HCT116 (cell line): ENCODE measurements at regions not wholly inside any gene's neighbourhood (a gene's known extent, or its start where the extent isn't known, plus 50 kb on each side); places are given as distances from the start of the nearest gene placed in this dataset.

Experiments used
- ATAC-seq: fragments of 200-7000 bp; cut with Tn5 transposase; 2 replicates; pipeline ENCODE4 v1.9.1; 2020; ENCODE audit warnings: mild to moderate bottlenecking, moderate library complexity
- BruUV-seq: library from RNA; stranded (reverse); fragments of 400-500 nt; replicated peaks from 2 replicates; lab custom pipeline; 2021; lab: Mats Ljungman, UMichigan
- CTCF ChIA-PET: fragments of 300-600 bp; sonication (Branson Sonifier 250); formaldehyde crosslinking; loops from one replicate; lab custom pipeline; 2021; ENCODE audit warnings: antibody characterized with exemption; lab: Charles Lee
- POLR2A ChIA-PET: fragments of 300-600, 350-600 bp; sonication (Branson Sonifier 250); formaldehyde crosslinking; loops from one replicate; lab custom pipeline; 2021; ENCODE audit warnings: antibody characterized with exemption; lab: Charles Lee
- RAD21 ChIA-PET, 2 experiments: fragments of 300-600 bp; sonication (Branson Sonifier 250); formaldehyde crosslinking; loops; one replicate each; lab custom pipeline; 2023; ENCODE audit warnings: low total read pairs in 2 of 2; ENCODE audit not compliant: uncharacterized antibody in 2 of 2, unreplicated experiment in 2 of 2, low non-redundant PET in 1 of 2; lab: Charles Lee
- DNase-seq: peaks from one replicate; pipeline ENCODE4 v3.0.0-alpha.2; 2010; ENCODE audit warnings: low read depth, low spot score
- H2AFZ ChIP-seq: fragments of 200-600 bp; shearing (Covaris generic), sonication (generic); 2 replicates; pipeline ENCODE4 v1.6.1; 2017; ENCODE audit warnings: low read depth, mixed run types, mixed read lengths, antibody characterized with exemption, low read length; ENCODE audit not compliant: poor library complexity, severe bottlenecking
- H3K27ac ChIP-seq: 2 replicates; pipeline ENCODE4 v1.5.1; 2012; ENCODE audit warnings: low read depth, low read length
- H3K27me3 ChIP-seq: fragments of 200-600 bp; sonication (generic); 2 replicates; pipeline ENCODE4 v1.6.1; 2016; ENCODE audit warnings: mixed run types, low read length, mixed read lengths; ENCODE audit not compliant: insufficient read depth
- H3K36me3 ChIP-seq, 2 experiments: fragments of 200-500 bp in 1 of 2; fragments of 200-600 bp in 1 of 2; sonication (Bioruptor generic) in 1 of 2; sonication (generic) in 1 of 2; 2 replicates each; pipeline versions ENCODE4 v1.5.1 to v1.6.1; 2014 to 2016; ENCODE audit warnings: low read length in 2 of 2, inconsistent platforms in 1 of 2, mixed read lengths in 1 of 2, mixed run types in 1 of 2; ENCODE audit not compliant: insufficient read depth in 2 of 2, control insufficient read depth in 1 of 2
- H3K4me1 ChIP-seq, 2 experiments: fragments of 200-600 bp in 1 of 2; sonication (generic) in 1 of 2; 2 replicates each; pipeline versions ENCODE4 v1.5.1 to v1.6.1; 2012 to 2017; ENCODE audit warnings: low read length in 2 of 2, inconsistent platforms in 1 of 2, mild to moderate bottlenecking in 1 of 2, mixed read lengths in 1 of 2, mixed run types in 1 of 2, moderate library complexity in 1 of 2; ENCODE audit not compliant: insufficient read depth in 2 of 2, control insufficient read depth in 1 of 2
- H3K4me2 ChIP-seq: fragments of 200-600 bp; sonication (generic); 2 replicates; pipeline ENCODE4 v1.6.1; 2017; ENCODE audit warnings: mixed run types, low read length, mixed read lengths
- H3K4me3 ChIP-seq, 2 experiments: fragments of 200-600 bp in 1 of 2; sonication (generic) in 1 of 2; replicated peaks in 1 of 2; 2 replicates each; pipeline ENCODE4 v1.5.1; 2011 to 2016; ENCODE audit warnings: low read length in 2 of 2, control low read depth in 1 of 2, low read depth in 1 of 2, mild to moderate bottlenecking in 1 of 2, mixed read lengths in 1 of 2, mixed run types in 1 of 2
- H3K79me2 ChIP-seq: fragments of 200-600 bp; sonication (generic); 2 replicates; pipeline ENCODE4 v1.6.1; 2017; ENCODE audit warnings: mild to moderate bottlenecking, mixed run types, low read length, moderate library complexity, mixed read lengths; ENCODE audit not compliant: insufficient read depth
- H3K9ac ChIP-seq: fragments of 200-600 bp; sonication (generic); 2 replicates; pipeline ENCODE4 v1.6.1; 2016; ENCODE audit warnings: low read length, mixed read lengths
- H3K9me2 ChIP-seq: fragments of 200-600 bp; sonication (generic), shearing (Covaris generic); 2 replicates; pipeline ENCODE4 v1.6.1; 2017; ENCODE audit warnings: mixed run types, mild to moderate bottlenecking, moderate library complexity; ENCODE audit not compliant: insufficient read depth
- H3K9me3 ChIP-seq, 2 experiments: fragments of 200-500 bp in 1 of 2; fragments of 200-600 bp in 1 of 2; sonication (Bioruptor generic) in 1 of 2; sonication (generic) in 1 of 2; 2 replicates each; pipeline ENCODE4 v1.6.1; 2014 to 2017; ENCODE audit warnings: low read length in 2 of 2, mixed read lengths in 2 of 2, inconsistent platforms in 1 of 2, low read depth in 1 of 2, mild to moderate bottlenecking in 1 of 2, mixed run types in 1 of 2, moderate library complexity in 1 of 2; ENCODE audit not compliant: control insufficient read depth in 1 of 2, insufficient read depth in 1 of 2
- H4K20me1 ChIP-seq: fragments of 200-600 bp; sonication (generic), shearing (Covaris generic); 2 replicates; pipeline ENCODE4 v1.6.1; 2017; ENCODE audit warnings: mixed run types, mild to moderate bottlenecking, moderate library complexity; ENCODE audit not compliant: insufficient read depth
- CBX3 ChIP-seq: IDR thresholded peaks from 2 replicates; pipeline ENCODE4 v1.6.1; 2012; ENCODE audit warnings: low read depth
- CEBPB ChIP-seq: IDR thresholded peaks from 2 replicates; pipeline ENCODE4 v1.6.1; 2012; ENCODE audit warnings: low read depth
- EGR1 ChIP-seq: IDR thresholded peaks from 2 replicates; pipeline ENCODE4 v1.6.1; 2012; ENCODE audit warnings: low read depth
- ELF1 ChIP-seq: IDR thresholded peaks from 2 replicates; pipeline ENCODE4 v1.6.1; 2012; ENCODE audit warnings: low read depth, borderline replicate concordance
- FOSL1 ChIP-seq: IDR thresholded peaks from 2 replicates; pipeline ENCODE4 v1.6.1; 2012; ENCODE audit warnings: low read depth
- JUND ChIP-seq: IDR thresholded peaks from 2 replicates; pipeline ENCODE4 v1.6.1; 2012
- POLR2AphosphoS5 ChIP-seq: IDR thresholded peaks from 2 replicates; pipeline ENCODE4 v1.6.1; 2011; ENCODE audit warnings: mild to moderate bottlenecking, low read depth, low read length, moderate library complexity
- RAD21 ChIP-seq: IDR thresholded peaks from 2 replicates; pipeline ENCODE4 v1.6.1; 2012; ENCODE audit warnings: low read depth, mild to moderate bottlenecking
- REST ChIP-seq: IDR thresholded peaks from 2 replicates; pipeline ENCODE4 v1.6.1; 2012; ENCODE audit warnings: low read depth
- TCF7L2 ChIP-seq: IDR thresholded peaks from 2 replicates; pipeline ENCODE4 v1.7.0; 2011; ENCODE audit warnings: borderline replicate concordance, inconsistent platforms; ENCODE audit not compliant: insufficient read depth, insufficient read length; ENCODE audit errors: extremely low read depth
- ZFX ChIP-seq: fragments of 450-650 bp; IDR thresholded peaks from 2 replicates; pipeline ENCODE4 v1.6.1; 2017
- intact Hi-C: fragments of 100-400 bp; cut with micrococcal nuclease; formaldehyde crosslinking; loops from 2 replicates; pipeline ENCODE4 v1.10.0; 2022
- TF ChIP-seq, protein P1 (sequence below): IDR thresholded peaks from 2 replicates; pipeline ENCODE4 v1.6.1; 2012
- TF ChIP-seq, protein P2 (sequence below), 3 experiments: fragments of 200-600 bp in 1 of 3; sonication (generic) in 1 of 3; IDR thresholded peaks in 2 of 3; conservative IDR thresholded peaks in 1 of 3; 2 replicates each; pipeline ENCODE4 v1.5.1; 2012 to 2017; ENCODE audit warnings: low read depth in 2 of 3, low read length in 2 of 3, antibody characterized with exemption in 1 of 3, borderline replicate concordance in 1 of 3, control low read depth in 1 of 3, mild to moderate bottlenecking in 1 of 3, mixed read lengths in 1 of 3, mixed run types in 1 of 3, moderate library complexity in 1 of 3; ENCODE audit not compliant: insufficient read depth in 1 of 3

- H3K36me3 ChIP-seq, result no peaks in the 10 kb centered on the region
- ChIA-PET RAD21 (interaction anchor here (0.6 to 1.3 kb wide), 10 partner anchors 10 to 562 kb away, joined by 3 to 10 read pairs (median 4); no protein-coding TSS in a partner anchor), CTCF (interaction anchor here (0.7 to 3.2 kb wide), 19 partner anchors 8 to 972 kb away, joined by 3 to 38 read pairs (median 5); no protein-coding TSS in a partner anchor), POLR2A (interaction anchor here (0.9 to 1.2 kb wide), 2 partner anchors 10 to 551 kb away, joined by 3 to 4 read pairs; no protein-coding TSS in a partner anchor)
- H2AFZ ChIP-seq, result peak overlapping the region; percentile 57
- intact Hi-C loops, result loop anchor here (1.0 to 10.0 kb wide), 3 partner anchors 225 to 557 kb away; no protein-coding TSS in a partner anchor
- no TSS peak for BruUV-seq
- 0 out of 4 replicates have a peak, but pooled peaks cover 0 to 3% of the 10 kb centered on the region in 2 experiments for H3K4me1 ChIP-seq
- no peaks in the 10 kb centered on the region for H3K9me2 ChIP-seq
- no peaks in the 10 kb centered on the region for H3K79me2 ChIP-seq
- no peaks in the 10 kb centered on the region for H3K27me3 ChIP-seq
- no peak overlapping the region for H3K4me2 ChIP-seq
- no peaks in the 10 kb centered on the region for H4K20me1 ChIP-seq
- DNase-seq (peak; percentile 56), ATAC-seq (peak; percentile 98)
- H3K9me3 ChIP-seq, result no peaks in the 10 kb centered on the region
- no peak for TF ChIP-seq CBX3
- TF ChIP-seq POLR2AphosphoS5, result no peak
- no peak for TF ChIP-seq TCF7L2
- TF ChIP-seq, protein P1, sequence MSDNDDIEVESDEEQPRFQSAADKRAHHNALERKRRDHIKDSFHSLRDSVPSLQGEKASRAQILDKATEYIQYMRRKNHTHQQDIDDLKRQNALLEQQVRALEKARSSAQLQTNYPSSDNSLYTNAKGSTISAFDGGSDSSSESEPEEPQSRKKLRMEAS, result no peak
- no peak for TF ChIP-seq JUND
- TF ChIP-seq, protein P2, sequence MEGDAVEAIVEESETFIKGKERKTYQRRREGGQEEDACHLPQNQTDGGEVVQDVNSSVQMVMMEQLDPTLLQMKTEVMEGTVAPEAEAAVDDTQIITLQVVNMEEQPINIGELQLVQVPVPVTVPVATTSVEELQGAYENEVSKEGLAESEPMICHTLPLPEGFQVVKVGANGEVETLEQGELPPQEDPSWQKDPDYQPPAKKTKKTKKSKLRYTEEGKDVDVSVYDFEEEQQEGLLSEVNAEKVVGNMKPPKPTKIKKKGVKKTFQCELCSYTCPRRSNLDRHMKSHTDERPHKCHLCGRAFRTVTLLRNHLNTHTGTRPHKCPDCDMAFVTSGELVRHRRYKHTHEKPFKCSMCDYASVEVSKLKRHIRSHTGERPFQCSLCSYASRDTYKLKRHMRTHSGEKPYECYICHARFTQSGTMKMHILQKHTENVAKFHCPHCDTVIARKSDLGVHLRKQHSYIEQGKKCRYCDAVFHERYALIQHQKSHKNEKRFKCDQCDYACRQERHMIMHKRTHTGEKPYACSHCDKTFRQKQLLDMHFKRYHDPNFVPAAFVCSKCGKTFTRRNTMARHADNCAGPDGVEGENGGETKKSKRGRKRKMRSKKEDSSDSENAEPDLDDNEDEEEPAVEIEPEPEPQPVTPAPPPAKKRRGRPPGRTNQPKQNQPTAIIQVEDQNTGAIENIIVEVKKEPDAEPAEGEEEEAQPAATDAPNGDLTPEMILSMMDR (IDR thresholded peaks at IDR 0.05 in 2 of 3, conservative IDR thresholded peaks at IDR 0.05 in 1 of 3; ENCODE audit: borderline replicate concordance in 1 of 3, insufficient read depth in 1 of 3, low read depth in 2 of 3, low read length in 2 of 3), result peak; percentile 70 to 87 (median 80)
- peak; percentile 97 for TF ChIP-seq RAD21
- TF ChIP-seq ZFX, result no peak
- no peak for TF ChIP-seq FOSL1
- no peak for TF ChIP-seq ELF1
- no peak for TF ChIP-seq REST
- no peak for TF ChIP-seq EGR1
- no peak for TF ChIP-seq CEBPB
- no peak overlapping the region for H3K9ac ChIP-seq
- H3K4me3 ChIP-seq, result no peak overlapping the region
- H3K27ac ChIP-seq, result no peak overlapping the region
Observed at GRCh38 chr2:235106874-235107639, 155.2 kb downstream of the SH3BP4 start.
